ENCODE measurements at regions not wholly inside any gene's neighbourhood (a gene's known extent, or its start where the extent isn't known, plus 50 kb on each side); places are given as distances from the start of the nearest gene placed in this dataset.

DNA sequence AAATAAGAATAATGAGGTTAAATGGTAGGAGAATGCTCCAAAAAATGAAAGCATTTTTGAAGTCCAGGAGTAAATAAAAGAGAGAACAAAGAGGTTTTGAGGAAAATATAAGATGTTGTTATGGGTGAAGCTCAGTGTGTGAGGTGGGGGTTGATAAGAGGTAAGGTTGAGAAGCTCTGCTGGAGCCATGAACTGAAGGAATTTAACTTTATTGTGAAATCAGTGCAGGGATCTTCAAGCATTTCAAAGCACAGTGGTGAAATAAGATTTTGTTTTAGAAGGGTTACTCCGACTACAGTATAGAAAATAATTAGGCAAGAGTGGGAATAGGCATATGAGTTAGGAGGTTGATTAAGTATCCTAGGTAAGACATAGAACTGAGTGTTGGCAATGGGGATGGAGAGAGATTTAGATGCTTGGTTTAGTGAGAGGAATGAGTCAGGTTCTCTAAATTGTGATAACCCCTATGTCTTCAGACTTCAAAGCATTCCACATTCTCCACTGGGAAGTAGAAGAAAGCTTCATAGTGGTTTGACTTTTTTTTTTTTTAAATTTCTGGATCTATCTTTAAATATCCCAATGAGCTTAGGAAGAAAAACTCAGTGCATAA, 403.2 kb downstream of the AASDHPPT start:
- no peak for DNase-seq (ENCODE audit: extremely low read depth, low read depth)
- no peak for TF ChIP-seq CTCF (IDR thresholded peaks at IDR 0.05; ENCODE audit: low read depth, low read length)

GRCh38 chr11:106482917-106483785, 405.7 kb downstream of the AASDHPPT start:
- TF ChIP-seq CTCF (IDR thresholded peaks at IDR 0.05; ENCODE audit: low read depth, low read length) = no peak
- no peak for DNase-seq (ENCODE audit: extremely low read depth, low read depth)

DNA sequence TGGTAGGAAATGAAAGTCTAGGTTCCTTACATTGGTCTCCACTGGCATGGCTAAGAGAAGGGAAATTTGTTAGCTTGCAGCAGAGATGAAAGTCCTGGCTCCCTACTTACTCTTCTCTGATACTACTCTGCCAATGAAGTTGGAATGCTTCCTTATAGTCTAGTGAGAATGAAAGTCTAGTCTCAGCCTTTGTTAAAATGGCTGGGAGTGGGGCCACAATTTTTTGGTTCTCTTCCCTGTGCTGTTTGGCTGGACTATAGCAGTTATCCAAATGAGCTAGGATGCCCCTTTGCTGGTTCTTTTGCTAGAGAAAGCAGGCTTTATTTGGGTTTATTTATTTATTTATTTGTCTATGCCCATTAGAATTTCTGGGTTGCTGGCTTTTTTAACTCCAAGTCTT, 414.3 kb downstream of the AASDHPPT start:
- DNase-seq (ENCODE audit: extremely low read depth, low read depth) = no peak
- TF ChIP-seq CTCF (IDR thresholded peaks at IDR 0.05; ENCODE audit: low read depth, low read length) = no peak

DNA sequence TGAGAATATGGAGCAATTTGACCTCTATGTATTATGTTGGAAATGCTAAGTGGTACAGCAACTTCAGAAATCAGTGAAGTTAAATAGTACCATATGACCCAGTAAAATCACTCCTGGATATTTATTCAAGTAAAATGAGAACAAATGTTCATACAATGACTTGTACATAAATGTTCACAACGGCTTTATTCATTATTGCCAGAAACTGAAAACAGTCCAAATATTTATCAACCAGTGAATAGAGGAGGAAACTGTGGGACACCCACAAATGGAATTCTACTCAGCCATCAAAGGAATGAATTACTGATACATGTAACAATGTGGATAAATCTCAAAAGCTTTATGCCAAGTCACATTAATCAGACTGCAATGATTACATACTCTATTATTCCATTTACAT, 416.3 kb downstream of the AASDHPPT start:
- peak; percentile 59 for DNase-seq (ENCODE audit: extremely low read depth, low read depth)
- no peak for TF ChIP-seq CTCF (IDR thresholded peaks at IDR 0.05; ENCODE audit: low read depth, low read length)

DNA sequence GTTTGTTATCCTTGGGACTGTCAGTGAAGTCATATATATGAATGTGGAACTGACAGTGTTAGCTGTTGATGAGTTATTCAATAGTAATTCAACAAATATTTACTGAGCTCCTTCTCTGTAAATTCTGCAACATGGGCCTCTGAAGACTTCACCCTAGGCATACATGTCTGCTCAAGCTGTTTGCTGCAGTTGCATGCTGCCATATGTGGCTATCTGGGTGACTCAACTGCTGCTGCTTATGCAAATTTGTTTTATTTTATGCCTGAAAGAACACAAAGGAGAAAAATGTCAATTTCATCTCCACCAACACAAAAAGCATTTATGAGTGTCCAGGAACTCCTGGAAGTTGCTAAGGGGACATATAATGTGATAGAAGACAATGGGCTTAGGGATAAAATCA, 417.6 kb downstream of the AASDHPPT start:
- no peak for DNase-seq (ENCODE audit: extremely low read depth, low read depth)
- TF ChIP-seq CTCF (IDR thresholded peaks at IDR 0.05; ENCODE audit: low read depth, low read length) = no peak

DNA sequence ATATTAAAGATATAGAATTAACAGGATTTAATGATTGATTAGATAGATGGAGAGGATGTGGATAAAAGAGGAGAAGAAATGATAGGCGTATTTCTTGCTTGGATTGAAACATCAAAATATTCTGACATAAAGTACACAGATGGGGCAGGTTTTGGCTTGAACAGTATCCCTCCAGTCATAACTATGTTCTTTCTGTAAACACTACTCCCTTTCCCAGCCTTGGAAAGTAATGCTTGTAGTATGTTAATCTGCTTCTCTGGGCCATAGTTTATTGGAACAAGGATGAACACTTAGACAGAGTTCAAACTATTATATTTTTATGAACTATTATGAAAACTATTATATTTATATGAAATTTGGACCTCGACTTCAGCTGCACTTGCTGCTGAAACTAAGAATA, 419.2 kb downstream of the AASDHPPT start:
- TF ChIP-seq CTCF (IDR thresholded peaks at IDR 0.05; ENCODE audit: low read depth, low read length) = no peak
- no peak for DNase-seq (ENCODE audit: extremely low read depth, low read depth)

- TF ChIP-seq CTCF (IDR thresholded peaks at IDR 0.05; ENCODE audit: low read depth, low read length) = no peak
- no peak for DNase-seq (ENCODE audit: extremely low read depth, low read depth)
Observed at GRCh38 chr11:106497321-106497720, 419.9 kb downstream of the AASDHPPT start.
